CD14-positive monocyte (primary cell): ENCODE measurements at regions not wholly inside any gene's neighbourhood (a gene's known extent, or its start where the extent isn't known, plus 50 kb on each side); places are given as distances from the start of the nearest gene placed in this dataset.

Experiments
- DNase-seq, 3 donors: peaks; one replicate each; pipeline ENCODE4 v3.0.0-alpha.2; 2011 to 2022
- H2AFZ ChIP-seq: 2 replicates; pipeline ENCODE4 v1.6.0; 2012; ENCODE audit warnings: mild to moderate bottlenecking, low read depth, low read length, inconsistent platforms; ENCODE audit not compliant: insufficient read depth, poor library complexity, severe bottlenecking
- H3K27ac ChIP-seq, 2 donors: 1 replicate in 1 of 2; 2 replicates in 1 of 2; pipeline ENCODE4 v1.5.1; 2012 to 2013; ENCODE audit warnings: low read length in 2 of 2, control low read depth in 1 of 2, inconsistent platforms in 1 of 2, low read depth in 1 of 2, mild to moderate bottlenecking in 1 of 2
- H3K27me3 ChIP-seq, 2 donors: one replicate each; pipeline versions ENCODE4 v1.6.0 to v1.6.1; 2011 to 2013; ENCODE audit warnings: low read length in 2 of 2; ENCODE audit not compliant: control insufficient read depth in 2 of 2, insufficient read depth in 2 of 2
- H3K36me3 ChIP-seq, 2 donors: replicated peaks in 1 of 2; 1 replicate in 1 of 2; 2 replicates in 1 of 2; pipeline versions ENCODE4 v1.5.1 to v1.6.1; 2012 to 2013; ENCODE audit warnings: low read length in 2 of 2, control low read depth in 1 of 2, inconsistent platforms in 1 of 2, mild to moderate bottlenecking in 1 of 2; ENCODE audit not compliant: insufficient read depth in 2 of 2, control insufficient read depth in 1 of 2
- H3K4me1 ChIP-seq, 2 donors: 1 replicate in 1 of 2; 2 replicates in 1 of 2; pipeline versions ENCODE4 v1.5.1 to v1.6.1; 2012 to 2013; ENCODE audit warnings: low read length in 2 of 2, control low read depth in 1 of 2, inconsistent platforms in 1 of 2, mild to moderate bottlenecking in 1 of 2, moderate library complexity in 1 of 2; ENCODE audit not compliant: insufficient read depth in 2 of 2, control insufficient read depth in 1 of 2
- H3K4me2 ChIP-seq: replicated peaks from 2 replicates; pipeline ENCODE3; 2012; ENCODE audit warnings: low read length, moderate library complexity, mild to moderate bottlenecking; ENCODE audit not compliant: poor library complexity, severe bottlenecking; ENCODE audit errors: extremely low read depth
- H3K4me3 ChIP-seq, 3 experiments: fragments of 200-600 bp in 1 of 3; sonication (generic) in 1 of 3; replicated peaks in 1 of 3; 1 replicate in 2 of 3; 2 replicates in 1 of 3; pipeline ENCODE4 v1.5.1; 2011 to 2013; ENCODE audit warnings: low read length in 3 of 3, mild to moderate bottlenecking in 3 of 3, control low read depth in 2 of 3, low read depth in 2 of 3, inconsistent platforms in 1 of 3, moderate library complexity in 1 of 3
- H3K79me2 ChIP-seq: 2 replicates; pipeline ENCODE4 v1.6.0; 2012; ENCODE audit warnings: mild to moderate bottlenecking, control low read depth, inconsistent platforms, low read length, moderate library complexity; ENCODE audit not compliant: insufficient read depth
- H3K9ac ChIP-seq: 2 replicates; pipeline ENCODE4 v1.6.0; 2017; ENCODE audit warnings: low read length, mild to moderate bottlenecking; ENCODE audit not compliant: insufficient read depth, poor library complexity, severe bottlenecking
- H3K9me3 ChIP-seq, 2 donors: replicated peaks in 1 of 2; 1 replicate in 1 of 2; 2 replicates in 1 of 2; pipeline versions ENCODE4 v1.5.1 to v1.6.1; 2012 to 2013; ENCODE audit warnings: low read length in 2 of 2, control low read depth in 1 of 2; ENCODE audit not compliant: control insufficient read depth in 1 of 2, insufficient read depth in 1 of 2
- H4K20me1 ChIP-seq: 2 replicates; pipeline ENCODE4 v1.6.0; 2012; ENCODE audit warnings: mild to moderate bottlenecking, low read length, control low read depth, moderate library complexity; ENCODE audit not compliant: insufficient read depth
- H3K27ac Mint-ChIP-seq, 7 donors: one replicate each; pipeline ENCODE4 v1.8.0; 2020; ENCODE audit warnings: mild to moderate bottlenecking in 7 of 7, mixed read lengths in 7 of 7, moderate library complexity in 6 of 7, inconsistent platforms in 2 of 7
- H3K27me3 Mint-ChIP-seq, 3 donors: one replicate each; pipeline ENCODE4 v1.8.0; 2021 to 2022; ENCODE audit warnings: low read depth in 3 of 3, mild to moderate bottlenecking in 3 of 3, mixed read lengths in 3 of 3, moderate library complexity in 3 of 3, inconsistent platforms in 1 of 3
- H3K36me3 Mint-ChIP-seq, 2 donors: one replicate each; pipeline ENCODE4 v1.8.0; 2020; ENCODE audit warnings: mixed read lengths in 2 of 2, inconsistent platforms in 1 of 2, mild to moderate bottlenecking in 1 of 2
- H3K4me1 Mint-ChIP-seq: one replicate; pipeline ENCODE4 v1.8.0; 2020; ENCODE audit warnings: mild to moderate bottlenecking, mixed read lengths
- H3K4me3 Mint-ChIP-seq, 2 donors: one replicate each; pipeline ENCODE4 v1.8.0; 2020; ENCODE audit warnings: mild to moderate bottlenecking in 2 of 2, mixed read lengths in 2 of 2, moderate library complexity in 1 of 2
- H3K9me3 Mint-ChIP-seq, 7 donors: one replicate each; pipeline ENCODE4 v1.8.0; 2020 to 2022; ENCODE audit warnings: mixed read lengths in 7 of 7, mild to moderate bottlenecking in 6 of 7, moderate library complexity in 6 of 7, inconsistent platforms in 2 of 7
- WGBS: methylation state at CpG from one replicate; pipeline ENCODE4 v1.1.5; 2013; ENCODE audit warnings: missing lambda C conversion rate; ENCODE audit not compliant: insufficient coverage; 5-methylcytosine and 5-hydroxymethylcytosine counted together
- intact Hi-C, 2 donors: fragments of 100-400 bp; cut with micrococcal nuclease; formaldehyde crosslinking; loops; one replicate each; pipeline versions ENCODE4 v1.15.0 to v1.15.1; 2023
- TF ChIP-seq, protein P1 (sequence below): fragments of 200-600 bp; IDR thresholded peaks from one replicate; pipeline ENCODE4 v1.8.0; 2022; ENCODE audit warnings: antibody characterized with exemption, mild to moderate bottlenecking

DNA sequence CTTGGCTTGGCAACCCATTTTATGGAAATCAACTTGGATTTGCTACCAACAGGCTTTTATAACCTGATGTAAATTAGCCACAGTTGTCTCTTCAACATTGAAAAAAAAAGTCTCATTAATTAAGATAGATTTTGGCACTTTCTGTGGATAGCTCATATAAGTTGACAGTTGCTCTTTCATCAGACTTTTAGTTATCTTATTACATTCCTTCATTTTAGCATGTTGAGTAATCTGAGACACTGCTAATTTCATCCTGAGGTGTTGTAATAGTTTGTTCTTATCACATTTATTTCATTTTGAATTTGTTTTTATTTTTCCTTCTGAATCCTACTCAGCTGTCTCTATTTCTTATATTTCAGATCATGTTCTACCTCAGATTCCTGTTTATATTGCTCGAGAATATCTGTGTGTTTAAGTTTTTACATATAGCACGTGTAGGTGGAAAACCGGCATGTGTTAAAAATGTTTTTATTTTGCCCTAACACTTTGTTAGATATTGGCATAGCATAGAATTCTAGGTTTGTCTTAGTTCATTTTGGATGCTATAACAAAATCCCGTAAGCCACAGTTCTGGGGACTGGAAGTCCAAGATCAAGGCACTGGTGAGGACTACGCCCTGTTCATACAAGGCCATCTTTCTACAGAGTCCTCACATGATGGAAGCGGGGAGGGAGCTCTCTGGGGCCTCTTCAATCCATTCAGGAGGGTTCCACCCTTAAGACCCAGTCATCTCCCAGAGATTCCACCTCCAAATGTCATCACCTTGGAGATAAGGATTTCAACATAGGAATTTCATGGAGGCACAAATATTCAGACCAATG is 239.4 kb downstream of the COL4A1 start:
- H3K27me3 Mint-ChIP-seq = peaks cover 0 to 2% (median 2%) of the 10 kb centered on the region in 3 donors
- DNase-seq = no peak

DNA sequence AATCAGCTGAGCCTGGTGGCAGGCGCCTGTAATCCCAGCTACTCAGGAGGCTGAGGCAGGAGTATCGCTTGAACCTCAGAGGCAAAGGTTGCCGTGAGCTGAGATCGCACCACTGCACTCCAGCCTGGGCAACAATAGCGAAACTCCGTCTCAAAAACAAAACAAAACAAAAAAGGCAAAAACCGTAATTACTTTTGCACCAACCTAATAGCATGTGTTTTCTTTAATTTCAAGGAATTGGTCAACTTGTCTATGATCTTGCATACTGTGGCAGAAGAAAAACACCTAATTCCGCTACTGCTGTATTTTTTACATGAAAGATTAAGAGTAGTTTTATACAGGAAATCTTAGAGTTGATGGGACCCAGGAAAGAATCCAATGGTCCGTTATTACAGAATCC is 241.2 kb downstream of the COL4A1 start:
- H3K27ac Mint-ChIP-seq = no peak overlapping the region
- H3K27ac ChIP-seq = no peak overlapping the region
- H3K4me1 Mint-ChIP-seq = no peaks in the 10 kb centered on the region
- peaks cover 0 to 2% (median 0%) of the 10 kb centered on the region in 3 donors for H3K27me3 Mint-ChIP-seq
- 98% methylated on average over 5 of the region's 9 CpGs for WGBS
- no peaks in the 10 kb centered on the region for H3K79me2 ChIP-seq
- H3K4me1 ChIP-seq = no peaks in the 10 kb centered on the region
- H3K9me3 Mint-ChIP-seq = peaks cover 0 to 9% (median 3%) of the 10 kb centered on the region in 7 donors
- H4K20me1 ChIP-seq = no peaks in the 10 kb centered on the region
- no peaks in the 10 kb centered on the region for H3K36me3 Mint-ChIP-seq
- no peak overlapping the region for H3K4me3 ChIP-seq
- DNase-seq = no peak
- no peak overlapping the region for H3K4me2 ChIP-seq
- H3K27me3 ChIP-seq = no peaks in the 10 kb centered on the region
- TF ChIP-seq, protein P1, sequence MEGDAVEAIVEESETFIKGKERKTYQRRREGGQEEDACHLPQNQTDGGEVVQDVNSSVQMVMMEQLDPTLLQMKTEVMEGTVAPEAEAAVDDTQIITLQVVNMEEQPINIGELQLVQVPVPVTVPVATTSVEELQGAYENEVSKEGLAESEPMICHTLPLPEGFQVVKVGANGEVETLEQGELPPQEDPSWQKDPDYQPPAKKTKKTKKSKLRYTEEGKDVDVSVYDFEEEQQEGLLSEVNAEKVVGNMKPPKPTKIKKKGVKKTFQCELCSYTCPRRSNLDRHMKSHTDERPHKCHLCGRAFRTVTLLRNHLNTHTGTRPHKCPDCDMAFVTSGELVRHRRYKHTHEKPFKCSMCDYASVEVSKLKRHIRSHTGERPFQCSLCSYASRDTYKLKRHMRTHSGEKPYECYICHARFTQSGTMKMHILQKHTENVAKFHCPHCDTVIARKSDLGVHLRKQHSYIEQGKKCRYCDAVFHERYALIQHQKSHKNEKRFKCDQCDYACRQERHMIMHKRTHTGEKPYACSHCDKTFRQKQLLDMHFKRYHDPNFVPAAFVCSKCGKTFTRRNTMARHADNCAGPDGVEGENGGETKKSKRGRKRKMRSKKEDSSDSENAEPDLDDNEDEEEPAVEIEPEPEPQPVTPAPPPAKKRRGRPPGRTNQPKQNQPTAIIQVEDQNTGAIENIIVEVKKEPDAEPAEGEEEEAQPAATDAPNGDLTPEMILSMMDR = no peak
- no peak overlapping the region for H2AFZ ChIP-seq
- no peak overlapping the region for H3K9ac ChIP-seq
- H3K36me3 ChIP-seq = no peaks in the 10 kb centered on the region
- no peaks in the 10 kb centered on the region for H3K9me3 ChIP-seq
- intact Hi-C loops = no loop called here
- H3K4me3 Mint-ChIP-seq = no peak overlapping the region

More for the DNA sequence above, 239.4 kb downstream of the COL4A1 start:
- 95% methylated on average over 3 of the region's 6 CpGs for WGBS
- no peak overlapping the region for H3K27ac ChIP-seq
- intact Hi-C loops = no loop called here
- TF ChIP-seq, protein P1 = no peak
- H2AFZ ChIP-seq = no peak overlapping the region
- H3K9me3 ChIP-seq = no peaks in the 10 kb centered on the region
- H4K20me1 ChIP-seq = no peaks in the 10 kb centered on the region
- H3K9ac ChIP-seq = no peak overlapping the region
- Mint-ChIP-seq H3K36me3 (no peaks in the 10 kb centered on the region), H3K27ac (no peak overlapping the region), H3K9me3 (peaks cover 0 to 9% (median 3%) of the 10 kb centered on the region in 7 donors), H3K4me3 (no peak overlapping the region), H3K4me1 (no peaks in the 10 kb centered on the region)
- no peaks in the 10 kb centered on the region for H3K27me3 ChIP-seq
- no peak overlapping the region for H3K4me3 ChIP-seq
- no peaks in the 10 kb centered on the region for H3K36me3 ChIP-seq
- no peak overlapping the region for H3K4me2 ChIP-seq
- no peaks in the 10 kb centered on the region for H3K79me2 ChIP-seq
- H3K4me1 ChIP-seq = no peaks in the 10 kb centered on the region
